ENCODE measurements at regions not wholly inside any gene's neighbourhood (a gene's known extent, or its start where the extent isn't known, plus 50 kb on each side); places are given as distances from the start of the nearest gene placed in this dataset.
"Not testable (repeated sequence)": the region's sequence is repeated elsewhere in the genome, so short reads cannot be mapped to it uniquely, and the experiment has no call there.

GRCh38 chrX:96430756-96431455 lies 253.7 kb upstream of the DIAPH2 start:
- no peak for DNase-seq (ENCODE audit: low spot score)

GRCh38 chrX:96432647-96433046 lies 252.0 kb upstream of the DIAPH2 start:
- DNase-seq (ENCODE audit: low spot score) = no peak

- no peak for DNase-seq (ENCODE audit: low spot score)
Measured at GRCh38 chrX:96433409-96434077, 251.1 kb upstream of the DIAPH2 start.

- no peak for DNase-seq (ENCODE audit: low spot score)
Measured at GRCh38 chrX:96435378-96436035, 249.1 kb upstream of the DIAPH2 start.

GRCh38 chrX:96436105-96436504 lies 248.5 kb upstream of the DIAPH2 start:
- no peak for DNase-seq (ENCODE audit: low spot score)

- no peak for DNase-seq (ENCODE audit: low spot score)
Measured at GRCh38 chrX:96438803-96439202, 245.8 kb upstream of the DIAPH2 start.

GRCh38 chrX:96440941-96441340 lies 243.7 kb upstream of the DIAPH2 start:
- DNase-seq (ENCODE audit: low spot score) = no peak

GRCh38 chrX:96445531-96446065 lies 239.0 kb upstream of the DIAPH2 start:
- DNase-seq (ENCODE audit: low spot score) = peak; percentile 53

GRCh38 chrX:96446524-96446923 lies 238.1 kb upstream of the DIAPH2 start:
- DNase-seq (ENCODE audit: low spot score) = no peak

- no peak for DNase-seq (ENCODE audit: low spot score)
Measured at GRCh38 chrX:96447161-96447560, 237.5 kb upstream of the DIAPH2 start.

GRCh38 chrX:96449191-96449590 lies 235.5 kb upstream of the DIAPH2 start:
- no peak for DNase-seq (ENCODE audit: low spot score)

GRCh38 chrX:96449896-96450295 lies 234.7 kb upstream of the DIAPH2 start:
- DNase-seq (ENCODE audit: low spot score) = no peak

- peak; percentile 46 for DNase-seq (ENCODE audit: low spot score)
Measured at GRCh38 chrX:96453139-96453538, 231.5 kb upstream of the DIAPH2 start.

GRCh38 chrX:96455078-96455477 lies 229.6 kb upstream of the DIAPH2 start:
- no peak for DNase-seq (ENCODE audit: low spot score)

- no peak for DNase-seq (ENCODE audit: low spot score)
Measured at GRCh38 chrX:96464880-96465558, 219.6 kb upstream of the DIAPH2 start.

- DNase-seq (ENCODE audit: low spot score) = peak; percentile 58
Measured at GRCh38 chrX:96474029-96474740, 210.5 kb upstream of the DIAPH2 start.

- DNase-seq (ENCODE audit: low spot score) = peak; percentile 50
Measured at GRCh38 chrX:96474741-96475125, 209.9 kb upstream of the DIAPH2 start.

- DNase-seq (ENCODE audit: low spot score) = no peak
Measured at GRCh38 chrX:96480081-96480480, 204.6 kb upstream of the DIAPH2 start.

GRCh38 chrX:96481831-96482230 lies 202.8 kb upstream of the DIAPH2 start:
- DNase-seq (ENCODE audit: low spot score) = peak; percentile 4

GRCh38 chrX:96483647-96484160 lies 200.9 kb upstream of the DIAPH2 start:
- no peak for DNase-seq (ENCODE audit: low spot score)

- not testable (repeated sequence) for DNase-seq (ENCODE audit: low spot score)
Measured at GRCh38 chrX:96486687-96487086, 198.0 kb upstream of the DIAPH2 start.

Data from HT-29 (cell line).